Lower leg skin (tissue), 3 donors: ENCODE measurements at regions not wholly inside any gene's neighbourhood (a gene's known extent, or its start where the extent isn't known, plus 50 kb on each side); places are given as distances from the start of the nearest gene placed in this dataset.

Source experiments
- POLR2A ChIP-seq, 2 donors: fragments of 450-650 bp; IDR thresholded peaks; one replicate each; pipeline ENCODE4 v1.6.1; 2016 to 2017; ENCODE audit warnings: antibody characterized with exemption in 2 of 2, mild to moderate bottlenecking in 1 of 2, moderate library complexity in 1 of 2
- TF ChIP-seq, protein P1 (sequence below), 3 donors: fragments of 450-650 bp; IDR thresholded peaks; one replicate each; pipeline ENCODE4 v1.5.1; 2016; ENCODE audit warnings: antibody characterized with exemption in 3 of 3, mild to moderate bottlenecking in 3 of 3, moderate library complexity in 2 of 3

DNA sequence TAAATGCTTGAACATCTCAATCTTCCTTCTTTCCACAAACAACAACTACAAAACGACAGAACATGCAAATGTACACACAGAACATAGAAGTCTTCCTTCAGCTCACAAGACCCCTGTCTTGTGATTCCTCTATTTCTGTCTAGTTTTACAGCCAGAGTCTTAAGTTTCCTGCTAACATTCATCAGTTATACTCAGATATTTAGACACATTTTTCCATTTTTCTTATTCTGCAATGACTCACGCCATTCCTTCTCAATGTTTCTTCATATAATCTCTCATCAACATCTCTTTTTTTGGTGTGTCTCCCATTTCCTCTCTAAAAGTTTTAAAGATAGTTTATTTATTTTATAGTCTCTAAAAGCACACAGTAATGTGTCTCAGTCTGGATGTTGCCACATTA, 1872.9 kb upstream of the PCDH20 start:
- TF ChIP-seq, protein P1, sequence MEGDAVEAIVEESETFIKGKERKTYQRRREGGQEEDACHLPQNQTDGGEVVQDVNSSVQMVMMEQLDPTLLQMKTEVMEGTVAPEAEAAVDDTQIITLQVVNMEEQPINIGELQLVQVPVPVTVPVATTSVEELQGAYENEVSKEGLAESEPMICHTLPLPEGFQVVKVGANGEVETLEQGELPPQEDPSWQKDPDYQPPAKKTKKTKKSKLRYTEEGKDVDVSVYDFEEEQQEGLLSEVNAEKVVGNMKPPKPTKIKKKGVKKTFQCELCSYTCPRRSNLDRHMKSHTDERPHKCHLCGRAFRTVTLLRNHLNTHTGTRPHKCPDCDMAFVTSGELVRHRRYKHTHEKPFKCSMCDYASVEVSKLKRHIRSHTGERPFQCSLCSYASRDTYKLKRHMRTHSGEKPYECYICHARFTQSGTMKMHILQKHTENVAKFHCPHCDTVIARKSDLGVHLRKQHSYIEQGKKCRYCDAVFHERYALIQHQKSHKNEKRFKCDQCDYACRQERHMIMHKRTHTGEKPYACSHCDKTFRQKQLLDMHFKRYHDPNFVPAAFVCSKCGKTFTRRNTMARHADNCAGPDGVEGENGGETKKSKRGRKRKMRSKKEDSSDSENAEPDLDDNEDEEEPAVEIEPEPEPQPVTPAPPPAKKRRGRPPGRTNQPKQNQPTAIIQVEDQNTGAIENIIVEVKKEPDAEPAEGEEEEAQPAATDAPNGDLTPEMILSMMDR (IDR thresholded peaks at IDR 0.05) = no peak
- no peak for TF ChIP-seq POLR2A (IDR thresholded peaks at IDR 0.05)
